ENCODE measurements at regions not wholly inside any gene's neighbourhood (a gene's known extent, or its start where the extent isn't known, plus 50 kb on each side); places are given as distances from the start of the nearest gene placed in this dataset.

GRCh38 chr6:48057601-48058000, 53.4 kb downstream of the PTCHD4 start:
- no peak for DNase-seq
- intact Hi-C loops (cut with micrococcal nuclease): no loop called here
- no peak overlapping the region for H3K27ac ChIP-seq (replicated peaks)

GRCh38 chr6:48048451-48049146, 62.4 kb downstream of the PTCHD4 start:
- Histone ChIP-seq H3K4me1 (peaks cover 9% of the 10 kb centered on the region), H3K4me3 (no peak overlapping the region), H3K27ac (replicated peaks) (peak overlapping the region; percentile 9), H3K36me3 (no peaks in the 10 kb centered on the region), H3K9me3 (replicated peaks) (no peaks in the 10 kb centered on the region), H3K27me3 (ENCODE audit: low read depth) (no peaks in the 10 kb centered on the region)
- intact Hi-C loops (cut with micrococcal nuclease): no loop called here
- DNase-seq: no peak
- no peak for TF ChIP-seq CTCF (IDR thresholded peaks at IDR 0.05; ENCODE audit: borderline replicate concordance)

More at GRCh38 chr6:48057601-48058000, 53.4 kb downstream of the PTCHD4 start:
- Histone ChIP-seq H3K36me3 (no peaks in the 10 kb centered on the region), H3K4me3 (no peak overlapping the region), H3K27me3 (ENCODE audit: low read depth) (no peaks in the 10 kb centered on the region), H3K9me3 (replicated peaks) (no peaks in the 10 kb centered on the region), H3K4me1 (no peaks in the 10 kb centered on the region)
- no peak for TF ChIP-seq CTCF (IDR thresholded peaks at IDR 0.05; ENCODE audit: borderline replicate concordance)

GRCh38 chr6:48041894-48042293, 69.1 kb downstream of the PTCHD4 start:
- Histone ChIP-seq H3K27ac (replicated peaks) (no peak overlapping the region), H3K27me3 (ENCODE audit: low read depth) (no peaks in the 10 kb centered on the region), H3K36me3 (no peaks in the 10 kb centered on the region), H3K9me3 (replicated peaks) (no peaks in the 10 kb centered on the region), H3K4me3 (no peak overlapping the region), H3K4me1 (no peaks in the 10 kb centered on the region)
- no peak for DNase-seq
- TF ChIP-seq CTCF (IDR thresholded peaks at IDR 0.05; ENCODE audit: borderline replicate concordance): no peak
- intact Hi-C loops (cut with micrococcal nuclease): no loop called here

GRCh38 chr6:48037946-48038345, 73.1 kb downstream of the PTCHD4 start:
- H3K36me3 ChIP-seq: no peaks in the 10 kb centered on the region
- H3K9me3 ChIP-seq (replicated peaks): no peaks in the 10 kb centered on the region
- no peaks in the 10 kb centered on the region for H3K4me1 ChIP-seq
- DNase-seq: no peak
- intact Hi-C loops (cut with micrococcal nuclease): no loop called here
- no peak overlapping the region for H3K27ac ChIP-seq (replicated peaks)
- no peaks in the 10 kb centered on the region for H3K27me3 ChIP-seq (ENCODE audit: low read depth)
- TF ChIP-seq CTCF (IDR thresholded peaks at IDR 0.05; ENCODE audit: borderline replicate concordance): no peak
- no peak overlapping the region for H3K4me3 ChIP-seq

GRCh38 chr6:48036316-48036715, 74.7 kb downstream of the PTCHD4 start:
- Histone ChIP-seq H3K4me3 (no peak overlapping the region), H3K27ac (replicated peaks) (no peak overlapping the region), H3K4me1 (peaks cover 6% of the 10 kb centered on the region), H3K27me3 (ENCODE audit: low read depth) (no peaks in the 10 kb centered on the region), H3K36me3 (no peaks in the 10 kb centered on the region), H3K9me3 (replicated peaks) (no peaks in the 10 kb centered on the region)
- no peak for TF ChIP-seq CTCF (IDR thresholded peaks at IDR 0.05; ENCODE audit: borderline replicate concordance)
- intact Hi-C loops (cut with micrococcal nuclease): no loop called here
- no peak for DNase-seq
